Posterior vena cava (tissue), 2 donors: ENCODE measurements at regions not wholly inside any gene's neighbourhood (a gene's known extent, or its start where the extent isn't known, plus 50 kb on each side); places are given as distances from the start of the nearest gene placed in this dataset.

ENCODE experiments used
- DNase-seq: peaks from one replicate; pipeline ENCODE4 v3.0.0-alpha.2; 2020; ENCODE audit warnings: low spot score
- intact Hi-C, 2 donors: fragments of 100-400 bp; cut with DNase I; formaldehyde crosslinking; loops; one replicate each; pipeline versions ENCODE4 v1.14.1 to v1.14.2; 2022 to 2023
- donor health status: DM: yes; HTN: yes; CAD: no.
- donor health status: DM: yes; HTN: yes; CAD: no.

DNA sequence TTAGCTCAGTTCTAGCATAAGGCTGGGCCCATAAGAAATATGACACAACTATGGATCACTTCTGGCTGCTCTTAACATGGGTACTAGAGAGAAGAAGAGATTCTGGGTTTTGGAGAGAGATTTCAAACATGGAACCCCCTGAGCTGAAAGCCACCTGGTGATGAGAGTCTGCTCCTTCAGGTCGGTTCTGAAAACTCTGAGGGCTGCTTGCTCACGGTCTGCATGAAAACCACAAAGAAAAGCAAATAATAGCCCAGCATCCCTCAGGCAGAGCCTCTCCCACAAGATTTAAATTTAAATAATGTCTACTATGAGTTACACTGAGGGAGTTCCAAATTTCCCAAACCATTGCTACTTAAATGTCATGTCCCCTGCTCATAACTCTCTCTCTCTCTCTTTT is 301.5 kb downstream of the BMP7 start:
- intact Hi-C loops, result no loop called here
- DNase-seq, result no peak

DNA sequence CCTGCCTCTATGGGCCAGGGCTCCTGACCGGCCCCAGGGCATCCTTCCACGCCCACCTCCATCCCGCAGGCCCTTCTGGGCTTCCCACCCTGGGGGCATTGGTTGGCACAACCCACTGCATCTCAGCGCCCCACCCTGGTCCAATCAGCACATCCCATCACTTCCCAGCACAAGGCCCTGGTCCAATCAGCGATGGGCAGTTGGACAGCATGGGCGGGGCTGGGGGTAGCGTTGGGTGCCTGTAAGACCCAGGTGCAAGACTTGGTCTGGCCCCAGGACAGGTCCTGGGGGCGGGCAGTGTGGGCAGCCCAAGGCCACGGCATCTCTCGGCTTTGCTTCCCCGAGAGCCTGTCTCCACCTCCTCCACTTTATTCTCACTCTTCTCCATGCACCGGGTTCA is 298.5 kb downstream of the BMP7 start:
- intact Hi-C loops, result no loop called here
- no peak for DNase-seq

DNA sequence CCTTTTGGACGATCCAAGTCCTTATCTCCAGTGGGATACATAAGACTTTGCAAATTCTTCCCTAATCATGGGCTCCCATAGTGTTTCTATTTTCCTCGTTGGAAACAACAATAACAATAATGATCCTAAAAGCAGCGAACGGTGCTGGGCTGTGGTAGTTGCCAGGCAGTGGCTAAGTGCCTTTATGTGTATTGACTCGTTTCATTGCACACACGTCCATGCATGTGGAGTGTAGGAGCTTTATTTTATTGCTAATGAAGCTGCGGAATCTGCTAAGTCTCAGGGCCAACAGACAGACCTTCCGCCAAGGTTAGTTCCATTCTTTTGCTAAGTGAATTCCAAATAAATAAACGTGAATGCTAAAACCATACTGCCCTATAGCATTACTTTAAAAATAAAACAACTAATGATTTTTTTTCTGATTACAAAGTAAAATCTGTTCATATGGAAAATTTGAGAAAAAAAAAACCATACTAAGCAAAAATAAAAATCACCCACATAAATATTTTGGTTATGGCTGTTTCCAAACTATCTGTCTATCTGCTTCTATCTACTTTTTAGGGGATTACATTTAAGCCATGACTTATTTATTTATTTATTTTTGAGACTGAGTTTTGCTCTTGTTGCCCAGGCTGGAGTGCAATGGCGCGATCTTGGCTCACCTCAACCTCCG is 297.9 kb downstream of the BMP7 start:
- intact Hi-C loops, result no loop called here
- DNase-seq, result no peak

DNA sequence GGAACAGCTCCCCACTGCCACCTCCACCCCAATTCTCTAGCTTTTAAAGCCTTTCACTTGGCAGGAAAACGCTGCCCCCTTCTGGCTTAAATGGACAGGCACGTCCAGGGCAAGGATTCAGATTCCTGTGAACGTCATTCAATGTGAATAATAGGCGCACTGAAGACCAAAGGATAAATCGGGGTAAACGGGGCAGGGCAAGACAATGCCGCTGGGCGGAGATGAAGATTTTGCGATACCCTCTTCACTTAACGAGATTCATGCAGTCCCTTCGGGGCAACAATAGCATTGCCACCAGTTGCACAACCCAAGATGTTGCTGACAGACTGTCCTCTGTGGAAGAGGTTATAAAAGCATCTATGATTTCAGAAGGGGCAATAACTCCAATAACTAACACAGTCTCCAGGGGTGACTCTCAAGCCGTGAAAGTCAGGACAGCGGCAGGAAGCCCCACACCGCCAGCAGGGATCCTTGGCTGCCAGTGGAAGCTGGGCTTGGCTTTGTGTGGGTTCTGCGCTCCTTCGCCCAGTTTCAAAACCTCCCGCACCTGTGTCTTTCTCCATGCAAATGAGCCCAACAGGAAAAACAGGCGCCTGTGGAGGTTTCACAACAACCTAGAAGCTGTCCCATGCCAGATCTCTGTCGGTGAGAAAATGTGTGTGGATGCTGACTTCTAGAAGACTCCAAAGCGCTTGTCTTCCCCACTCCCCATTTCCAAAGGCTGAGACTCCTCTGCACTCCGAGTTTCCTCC is 291.8 kb downstream of the BMP7 start:
- no peak for DNase-seq
- intact Hi-C loops, result no loop called here

DNA sequence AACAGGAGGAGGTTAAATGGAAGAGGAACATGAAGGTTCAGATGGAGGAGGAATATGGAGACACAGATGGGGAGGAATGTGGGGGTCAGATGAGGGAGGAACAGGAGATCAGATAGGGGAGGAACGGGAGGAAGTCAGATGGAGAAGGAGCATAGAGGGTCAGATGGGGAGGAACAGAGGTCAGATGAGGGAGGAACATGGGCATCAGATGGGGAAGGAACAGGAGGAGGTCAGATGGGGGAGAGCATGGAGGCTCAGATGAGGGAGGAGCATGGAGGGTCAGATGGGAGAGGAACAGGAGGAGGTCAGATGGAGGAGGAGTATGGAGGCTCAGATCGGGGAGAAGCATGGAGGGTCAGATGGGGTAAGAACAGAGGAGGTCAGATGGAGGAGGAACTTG is 290.6 kb downstream of the BMP7 start:
- no peak for DNase-seq
- intact Hi-C loops, result no loop called here

DNA sequence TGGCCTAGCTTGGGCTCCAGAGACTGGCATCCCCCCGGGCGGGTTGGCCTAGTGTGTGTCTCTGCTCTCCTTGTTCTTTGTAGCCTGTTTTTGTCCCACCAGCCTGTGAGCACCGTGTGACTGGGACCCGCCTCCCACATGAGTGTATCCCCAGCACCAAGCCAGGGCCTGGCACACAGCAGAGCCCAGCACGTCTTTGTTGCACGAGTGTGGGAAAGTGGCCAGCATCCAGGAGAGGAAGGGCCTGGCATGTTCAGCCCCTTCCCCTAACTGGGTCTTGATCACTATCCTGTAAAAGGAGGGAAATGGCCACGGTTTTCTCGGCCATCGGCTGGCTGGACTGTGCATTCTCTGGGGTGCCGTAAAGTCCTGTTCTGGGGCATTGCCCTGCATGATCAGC is 290.1 kb downstream of the BMP7 start:
- intact Hi-C loops, result no loop called here
- DNase-seq, result no peak

DNA sequence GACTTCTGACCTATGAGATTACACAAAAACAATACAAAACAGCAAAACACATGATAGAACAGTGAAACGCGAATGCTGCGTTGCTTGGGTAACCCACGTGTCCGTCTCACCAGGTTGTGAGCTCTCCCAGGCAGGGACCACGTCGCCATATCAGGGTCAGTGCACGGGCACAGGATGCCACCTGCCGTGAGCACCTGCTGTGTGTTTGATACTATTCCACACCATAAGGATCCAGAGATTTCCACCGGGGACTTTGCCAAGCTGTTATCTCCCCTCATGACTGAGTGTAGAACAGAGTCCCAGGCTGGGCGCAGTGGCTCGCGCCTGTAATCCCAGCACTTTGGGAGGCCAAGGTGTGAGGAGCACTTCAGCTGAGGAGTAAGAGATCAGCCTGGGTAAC is 288.0 kb downstream of the BMP7 start:
- no peak for DNase-seq
- intact Hi-C loops, result no loop called here

DNA sequence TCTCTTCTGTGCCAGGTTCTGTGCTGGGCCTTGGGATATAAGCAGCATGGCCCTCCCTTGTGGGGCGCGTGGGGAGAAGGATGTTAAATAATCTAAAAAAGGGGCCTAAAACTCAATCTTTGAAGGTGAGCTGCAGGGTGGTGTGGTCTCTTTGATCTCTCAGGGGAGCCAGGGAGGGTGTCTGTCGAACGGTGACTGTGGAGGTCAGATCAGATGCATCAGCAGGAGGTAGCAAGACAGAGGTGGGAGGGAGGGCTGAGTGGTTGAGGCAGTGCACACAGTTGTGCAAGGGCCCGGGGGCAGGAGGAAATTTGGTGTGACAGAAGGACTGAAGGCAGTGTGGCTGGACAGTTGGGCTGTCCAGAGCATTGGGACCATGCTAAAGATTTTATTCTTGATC is 287.3 kb downstream of the BMP7 start:
- DNase-seq, result no peak
- intact Hi-C loops, result no loop called here

DNA sequence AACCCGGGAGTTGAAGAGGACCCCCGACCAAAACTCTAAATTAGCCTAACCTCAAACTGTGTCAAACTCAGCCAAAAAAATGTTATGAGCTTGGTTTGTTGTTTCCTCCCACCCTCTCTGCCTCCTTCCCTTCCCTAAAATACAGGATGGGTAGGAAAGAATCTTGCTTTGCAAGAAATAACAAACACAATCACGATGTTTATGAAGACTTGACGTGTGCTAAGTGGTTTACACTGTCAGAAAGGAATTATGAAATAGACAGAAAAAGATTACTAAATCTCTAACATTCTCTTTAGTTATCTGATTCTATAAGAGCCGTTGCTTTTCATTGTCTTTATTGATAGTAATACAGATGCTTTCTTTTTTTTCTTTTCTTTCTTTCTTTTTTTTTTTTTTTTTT is 285.1 kb downstream of the BMP7 start:
- DNase-seq, result no peak
- intact Hi-C loops, result no loop called here

DNA sequence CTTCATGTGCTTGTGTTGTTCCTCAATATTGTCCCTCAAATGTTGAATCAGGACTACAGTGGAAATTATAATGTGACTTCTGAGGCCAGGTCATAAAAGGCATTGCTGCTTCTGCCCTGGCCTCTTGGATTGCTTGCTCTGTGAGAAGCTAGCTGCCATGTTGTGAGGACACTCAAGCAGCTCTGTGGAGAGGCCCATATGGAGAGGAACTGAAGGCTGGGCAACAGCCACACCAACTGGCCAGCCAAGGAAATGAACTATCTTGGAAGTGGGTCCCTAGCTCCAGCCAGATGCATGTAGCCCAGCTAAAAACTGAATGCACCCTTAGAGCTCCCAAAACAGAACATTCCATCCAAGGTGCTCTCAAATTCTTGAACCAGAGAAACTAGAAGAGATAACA is 282.6 kb downstream of the BMP7 start:
- no peak for DNase-seq
- intact Hi-C loops, result no loop called here

DNA sequence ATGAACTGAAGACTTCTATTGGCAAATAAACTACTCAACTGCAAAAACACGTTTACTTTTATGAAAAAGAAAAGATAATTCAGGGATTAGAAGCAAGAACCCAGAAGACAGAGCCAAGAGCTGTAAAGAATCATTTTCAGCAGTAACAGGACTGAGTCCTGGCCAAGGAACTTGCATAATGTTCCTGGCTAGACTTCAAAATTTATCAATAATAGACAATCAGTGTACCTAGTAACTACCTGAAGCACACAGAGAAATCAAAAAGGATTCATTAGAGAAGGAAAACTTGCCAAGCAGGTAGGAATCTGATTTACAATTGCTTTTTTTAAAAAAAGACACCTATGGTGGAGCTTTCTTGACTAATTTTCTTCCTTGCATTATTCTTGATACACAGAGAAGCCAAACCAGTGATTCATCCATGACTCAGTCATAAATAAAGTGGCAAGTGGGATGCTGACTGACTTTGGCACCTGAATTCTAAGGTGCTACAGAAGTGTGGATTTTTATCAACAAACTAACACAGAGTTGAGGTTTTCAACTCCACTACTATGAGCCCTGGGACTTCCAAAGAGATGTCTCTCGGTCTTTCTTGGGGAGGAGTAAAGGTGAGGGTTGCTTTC is 281.3 kb downstream of the BMP7 start:
- no peak for DNase-seq
- intact Hi-C loops, result no loop called here

DNA sequence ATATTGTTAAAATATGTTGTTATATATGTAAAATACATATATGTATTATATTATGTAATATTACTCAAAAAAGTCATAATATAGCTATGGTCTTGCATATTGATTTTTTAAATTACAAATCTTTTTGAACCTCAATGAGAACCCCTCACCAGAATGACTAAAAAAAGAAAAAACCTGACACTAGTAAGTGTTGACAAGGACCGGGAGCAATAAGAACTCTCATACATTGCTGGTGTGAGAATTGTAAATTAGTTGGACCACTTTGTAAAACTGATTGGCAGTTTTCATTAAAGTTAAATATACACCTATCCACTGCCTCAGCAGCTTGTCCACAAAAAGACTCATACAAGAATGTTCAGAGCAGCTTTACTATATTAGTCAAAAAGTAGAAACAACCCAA is 280.0 kb downstream of the BMP7 start:
- no peak for DNase-seq
- intact Hi-C loops, result no loop called here

DNA sequence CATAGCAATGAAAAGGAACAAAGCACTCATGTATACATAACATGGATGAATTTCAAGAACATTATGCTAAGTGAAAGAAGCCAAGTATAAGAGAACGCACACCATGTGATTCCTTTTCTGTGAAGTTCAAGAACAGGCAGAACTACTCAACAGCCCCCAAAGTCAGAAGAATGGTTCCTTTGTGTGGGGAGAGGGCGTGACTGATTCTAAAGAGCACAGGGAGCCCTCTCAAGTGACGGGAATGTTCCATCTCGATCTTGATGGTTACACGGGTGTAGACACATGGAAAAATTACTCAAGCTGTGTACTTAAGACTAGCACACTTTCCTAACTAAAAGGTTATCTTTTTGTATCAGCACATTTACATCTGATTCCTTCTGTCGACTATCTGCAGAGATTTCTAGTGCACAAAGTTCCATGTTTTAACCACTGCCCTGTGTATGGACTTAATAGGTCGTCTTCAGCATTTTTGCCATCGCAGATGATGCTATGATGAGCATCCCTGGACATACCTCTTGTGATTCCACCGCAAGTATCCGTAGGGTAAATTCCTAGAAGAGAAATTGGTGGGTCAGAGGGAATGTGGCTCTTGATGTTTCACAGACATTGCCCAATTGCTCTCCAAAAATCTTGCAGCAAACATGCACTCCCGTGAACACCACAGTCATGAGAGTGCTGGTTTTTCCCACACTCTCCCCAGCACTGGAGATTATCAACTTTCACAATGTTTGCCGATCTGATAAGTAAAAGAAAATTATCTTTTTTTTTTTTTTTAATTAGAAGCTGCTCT is 279.3 kb downstream of the BMP7 start:
- intact Hi-C loops, result no loop called here
- no peak for DNase-seq

DNA sequence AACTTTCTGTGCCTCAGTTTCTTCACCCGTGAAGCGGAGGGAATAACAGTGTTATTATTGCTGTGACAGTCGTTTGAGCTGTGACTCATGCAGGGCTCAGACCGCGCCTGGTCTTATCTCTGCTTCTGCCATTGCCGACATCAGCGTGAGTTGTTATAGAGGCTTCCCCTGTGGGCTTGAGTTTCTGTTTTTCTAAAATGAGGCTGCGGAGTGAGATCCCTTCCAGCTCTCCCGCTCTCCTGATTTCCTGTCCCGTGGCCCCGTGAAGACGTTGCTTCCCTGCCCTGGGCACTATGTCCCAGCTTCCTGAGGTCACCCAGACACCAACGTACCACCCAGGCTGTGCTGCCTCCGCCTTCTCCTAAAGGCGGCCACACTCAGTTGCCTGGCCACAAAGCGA is 278.5 kb downstream of the BMP7 start:
- intact Hi-C loops, result no loop called here
- DNase-seq, result no peak

DNA sequence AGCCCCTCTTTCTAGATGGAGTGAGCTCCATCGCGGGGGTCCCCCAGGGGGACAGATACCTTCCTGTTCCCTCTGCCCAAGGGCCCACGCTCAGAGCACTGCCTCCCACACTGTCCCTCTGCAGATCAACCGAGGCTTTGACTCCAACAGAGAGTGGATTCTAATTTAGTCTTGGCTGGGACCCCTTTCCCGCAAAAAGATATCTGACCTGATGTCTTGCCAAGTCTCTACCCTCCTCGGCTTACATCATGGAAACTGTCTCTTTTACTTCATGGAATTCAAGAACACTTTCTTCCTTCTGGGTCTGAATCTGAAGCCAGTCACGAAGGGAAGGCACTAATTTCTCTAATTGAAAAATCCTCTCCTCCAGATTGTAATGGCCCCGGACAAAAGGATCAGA is 278.0 kb downstream of the BMP7 start:
- intact Hi-C loops, result no loop called here
- no peak for DNase-seq

DNA sequence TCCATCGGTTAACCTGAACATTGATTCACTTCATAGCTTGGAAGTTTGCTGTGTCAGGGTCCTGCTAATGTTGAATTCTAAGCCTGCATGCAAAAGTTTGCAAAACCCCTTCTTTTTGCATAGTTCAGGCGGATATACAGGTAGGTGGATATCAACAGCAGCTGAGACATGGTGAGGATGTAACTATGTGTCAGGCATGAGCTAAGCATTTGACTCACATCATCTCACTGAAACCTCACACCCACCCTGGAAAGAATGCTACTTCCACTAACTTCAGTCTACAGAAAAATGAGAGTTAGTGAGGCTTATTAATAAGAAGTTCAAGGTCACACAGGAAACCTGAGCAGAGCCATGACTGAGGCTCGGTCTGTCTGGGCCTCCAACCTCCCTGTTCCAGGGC is 276.9 kb downstream of the BMP7 start:
- DNase-seq, result no peak
- intact Hi-C loops, result no loop called here

DNA sequence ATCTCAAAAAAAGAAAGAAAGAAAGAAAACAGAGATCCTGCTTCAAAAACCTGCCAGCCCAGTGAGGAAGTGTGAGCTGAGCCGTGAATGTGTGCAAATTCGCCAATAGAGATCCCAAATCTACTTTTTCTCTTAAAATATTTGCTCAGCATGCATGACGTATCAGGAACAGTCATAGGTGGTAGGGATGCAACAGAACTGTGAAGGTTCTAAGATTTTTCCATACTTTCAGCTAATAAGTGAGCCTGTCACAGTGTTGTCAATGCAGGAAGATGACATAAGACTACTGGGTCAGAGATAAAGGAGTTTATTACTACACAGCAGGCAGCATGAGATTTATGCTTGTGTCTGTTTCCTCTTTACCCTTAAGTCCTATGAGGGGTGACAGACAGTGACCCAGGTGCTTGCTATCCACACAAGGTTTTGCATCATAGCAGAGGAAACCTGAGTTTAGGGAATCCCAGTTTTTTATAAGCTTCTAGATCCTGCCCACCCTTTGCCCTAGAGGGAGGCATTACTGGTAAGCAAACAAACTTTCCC is 273.4 kb downstream of the BMP7 start:
- intact Hi-C loops, result no loop called here

DNA sequence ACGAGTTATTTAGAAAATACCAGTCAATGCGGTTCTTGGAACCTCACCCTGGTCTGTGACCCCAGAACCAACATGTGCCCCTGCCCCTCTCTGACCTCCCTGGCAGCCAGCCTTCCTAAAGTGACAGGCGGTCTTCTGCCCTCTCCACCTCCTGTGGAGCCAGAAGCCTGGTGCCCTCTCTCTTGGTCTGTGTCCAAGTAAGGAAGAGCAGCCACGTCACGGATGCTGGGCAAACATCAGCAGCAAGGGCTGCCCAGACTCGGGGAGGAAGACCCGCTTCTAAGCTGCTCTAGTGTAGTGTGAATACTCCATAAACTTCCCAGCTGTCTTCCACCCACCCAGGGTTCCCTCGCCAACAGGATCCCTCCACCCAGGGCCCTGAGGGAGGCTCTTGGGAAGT is 272.4 kb downstream of the BMP7 start:
- intact Hi-C loops, result no loop called here
- no peak for DNase-seq

More for the DNA sequence above, 273.4 kb downstream of the BMP7 start:
- no peak for DNase-seq

DNA sequence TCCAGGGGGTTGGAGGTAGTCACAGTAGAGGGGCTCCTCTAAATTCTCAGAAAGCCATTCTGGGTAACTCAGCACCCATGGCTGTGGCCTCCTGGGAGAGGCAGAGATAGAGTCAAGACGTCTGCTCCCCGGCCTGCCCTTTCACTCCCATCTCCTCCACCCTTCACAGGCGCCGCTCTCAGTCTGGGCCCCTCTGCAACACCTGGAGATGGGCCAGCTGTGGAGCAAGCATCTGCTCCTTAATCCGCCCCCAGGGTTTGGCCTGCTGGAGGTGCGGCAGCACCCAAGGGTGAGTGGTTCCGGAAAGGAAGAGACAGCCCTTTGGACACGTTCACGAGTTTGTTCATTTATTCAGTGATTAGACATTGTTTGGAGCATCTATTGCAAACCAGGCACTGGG is 271.3 kb downstream of the BMP7 start:
- DNase-seq, result no peak
- intact Hi-C loops, result no loop called here

DNA sequence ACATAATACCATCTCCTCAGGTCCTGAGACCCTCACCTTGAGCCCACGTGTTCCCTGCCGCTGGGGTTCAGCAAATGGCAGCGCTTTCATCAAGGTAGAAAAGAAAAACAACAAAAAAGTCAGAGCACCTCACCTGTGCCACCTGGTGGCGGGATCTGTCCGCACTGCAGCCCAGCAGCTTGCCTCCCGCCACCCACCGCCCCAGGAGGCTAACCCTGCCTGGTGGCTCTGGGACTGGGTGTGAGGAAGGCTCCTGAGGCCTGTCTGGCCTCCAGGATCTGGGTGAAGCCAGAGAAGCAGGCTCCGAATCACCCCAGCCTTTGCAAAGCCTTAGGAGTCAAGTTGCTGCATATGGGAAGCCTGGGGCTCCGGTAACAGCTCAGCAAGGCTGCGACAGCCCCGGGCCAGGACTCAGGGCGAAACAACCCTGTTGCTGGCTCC is 270.8 kb downstream of the BMP7 start:
- no peak for DNase-seq
- intact Hi-C loops, result no loop called here
